Stimulated activated CD4-positive, alpha-beta T cell treated with anti-CD3 and anti-CD28 coated beads, Interleukin-1b, Interleukin-23, amount 100 ng/mL, for 48 hours (primary cell): ENCODE measurements at regions not wholly inside any gene's neighbourhood (a gene's known extent, or its start where the extent isn't known, plus 50 kb on each side); places are given as distances from the start of the nearest gene placed in this dataset.
"Not testable (repeated sequence)": the region's sequence is repeated elsewhere in the genome, so short reads cannot be mapped to it uniquely, and the experiment has no call there.

Source experiments
- DNase-seq: peaks from one replicate; pipeline ENCODE4 v3.0.0-alpha.2; 2020

DNA sequence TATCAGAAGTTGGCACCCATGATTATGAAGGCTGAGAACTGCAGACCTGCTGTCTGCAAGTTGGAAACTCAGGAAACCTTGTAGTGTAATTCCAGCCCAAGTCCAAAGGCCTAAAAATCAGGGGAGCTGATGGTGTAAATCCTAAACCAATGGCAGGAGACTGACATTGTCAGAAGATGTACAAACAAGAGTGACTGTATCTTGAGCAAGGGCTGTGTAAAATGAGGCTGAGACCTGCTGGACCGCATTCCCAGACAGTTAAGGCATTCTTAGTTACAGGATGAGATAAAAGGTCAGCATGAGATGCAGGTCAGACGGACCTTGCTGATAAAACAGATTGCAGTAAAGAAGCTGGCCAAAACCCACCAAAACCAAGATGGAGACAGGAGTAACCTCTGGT lies 147.7 kb downstream of the COG6 start:
- no peak for DNase-seq

DNA sequence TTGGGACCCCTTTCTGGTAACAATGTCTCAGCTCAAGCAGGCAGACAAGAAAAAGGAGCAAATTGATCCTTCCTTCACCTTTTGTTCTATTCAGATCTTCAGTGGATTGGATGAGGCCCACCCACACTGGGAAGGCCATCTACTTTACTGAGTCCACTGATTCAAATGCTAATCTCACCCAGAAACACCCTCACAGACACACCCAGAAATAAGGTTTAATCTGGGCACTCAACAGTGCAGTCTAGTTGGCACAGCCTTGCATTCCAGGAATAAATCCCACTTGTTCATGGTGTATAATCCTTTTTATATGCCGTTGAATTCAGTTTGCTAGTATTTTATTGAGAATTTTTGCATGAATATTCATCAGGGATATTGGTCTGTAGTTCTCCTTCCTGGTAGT lies 148.4 kb downstream of the COG6 start:
- DNase-seq: no peak

- DNase-seq: no peak
These were observed 149.1 kb downstream of the COG6 start for GRCh38 chr13:39804332-39805210.

GRCh38 chr13:39809466-39809865 lies 154.0 kb downstream of the COG6 start:
- no peak for DNase-seq

- DNase-seq: no peak
These were observed 154.8 kb downstream of the COG6 start for GRCh38 chr13:39810091-39810877.

- DNase-seq: no peak
These were observed 155.6 kb downstream of the COG6 start for GRCh38 chr13:39811051-39811450.

- DNase-seq: no peak
These were observed 156.2 kb downstream of the COG6 start for GRCh38 chr13:39811696-39812095.

GRCh38 chr13:39815345-39816111 lies 160.1 kb downstream of the COG6 start:
- DNase-seq: no peak

DNA sequence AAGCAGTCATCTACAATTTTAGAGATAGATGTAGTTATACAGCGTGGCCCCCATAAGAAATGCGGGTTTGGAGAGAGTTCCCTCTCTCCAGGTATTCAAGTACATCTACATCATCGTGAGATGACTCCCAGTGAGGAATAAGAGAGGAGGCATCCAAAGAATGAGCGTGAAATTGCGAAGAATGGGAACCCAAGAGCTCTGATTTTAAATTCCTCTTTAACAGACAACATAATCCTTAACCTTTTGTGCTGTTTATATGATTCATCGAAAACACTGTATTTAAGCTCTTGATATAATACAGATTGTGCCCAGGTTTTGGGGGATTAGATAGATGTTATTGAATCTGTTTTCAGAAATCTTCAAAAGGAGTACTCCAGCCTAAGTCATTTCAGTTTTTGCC lies 161.5 kb downstream of the COG6 start:
- no peak for DNase-seq

DNA sequence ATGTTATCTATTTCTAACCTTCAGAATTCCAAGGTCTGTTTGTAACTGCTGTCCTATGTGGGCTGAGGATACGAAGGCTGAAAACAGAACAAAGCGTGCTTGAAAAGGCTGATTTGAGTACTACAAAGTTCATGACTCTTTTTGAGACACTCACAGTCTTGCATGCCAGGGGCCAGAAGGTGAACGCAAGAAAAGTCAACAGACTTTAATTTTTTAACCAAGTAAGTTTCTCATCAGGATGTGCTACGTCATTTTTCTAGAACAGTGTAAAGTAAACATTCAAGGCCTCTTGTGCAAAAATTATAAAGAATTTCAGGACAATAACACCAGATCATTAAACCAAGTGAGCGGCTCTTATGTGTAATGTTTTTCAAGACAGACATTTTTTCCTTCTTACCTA lies 163.5 kb downstream of the COG6 start:
- DNase-seq: no peak

- DNase-seq: no peak
These were observed 165.1 kb downstream of the COG6 start for GRCh38 chr13:39820606-39821005.

- no peak for DNase-seq
These were observed 166.5 kb downstream of the COG6 start for GRCh38 chr13:39821977-39822376.

GRCh38 chr13:39822437-39822836 lies 167.0 kb downstream of the COG6 start:
- no peak for DNase-seq

- no peak for DNase-seq
These were observed 167.7 kb downstream of the COG6 start for GRCh38 chr13:39823063-39823713.

GRCh38 chr13:39825886-39826285 lies 170.4 kb downstream of the COG6 start:
- no peak for DNase-seq

DNA sequence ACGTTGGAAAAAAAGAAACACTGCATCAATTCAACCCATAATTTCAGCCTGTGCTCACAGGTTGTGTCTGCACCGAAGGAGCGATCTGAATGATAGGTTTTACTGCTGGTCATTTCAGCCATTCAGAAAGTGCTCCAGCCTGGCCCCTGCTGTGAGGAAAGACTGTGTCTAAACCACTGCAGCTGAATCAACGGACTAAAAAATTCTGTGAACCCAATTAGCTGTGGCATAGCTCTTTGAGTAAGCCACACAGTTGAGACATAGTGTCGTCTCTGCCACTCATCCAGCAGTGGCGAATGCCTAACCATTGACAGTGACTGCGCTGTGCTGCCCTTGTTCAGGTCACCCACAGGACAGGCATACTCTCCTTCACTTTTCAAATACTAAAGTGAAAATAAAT lies 179.8 kb downstream of the COG6 start:
- no peak for DNase-seq

- no peak for DNase-seq
These were observed 180.6 kb downstream of the COG6 start for GRCh38 chr13:39836038-39836437.

DNA sequence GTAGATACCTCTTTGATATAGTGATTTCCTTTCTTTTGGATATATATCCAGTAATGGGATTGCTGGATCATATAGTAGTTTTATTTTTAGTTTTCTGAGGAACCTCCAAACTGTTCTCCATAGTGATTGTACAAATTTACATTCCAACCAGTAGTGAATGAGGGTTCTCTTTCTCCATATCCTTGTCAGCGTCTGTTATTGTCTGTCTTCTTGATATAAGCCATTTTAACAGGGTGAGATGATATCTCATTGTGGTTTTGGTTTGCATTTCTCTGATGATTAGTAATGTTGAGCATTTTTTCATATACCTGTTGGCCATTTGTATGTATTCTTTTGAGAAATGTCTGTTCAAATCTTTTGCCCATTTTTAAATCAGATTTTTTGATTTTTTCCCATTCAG lies 182.4 kb downstream of the COG6 start:
- not testable (repeated sequence) for DNase-seq

GRCh38 chr13:39840201-39840600 lies 184.7 kb downstream of the COG6 start:
- no peak for DNase-seq

DNA sequence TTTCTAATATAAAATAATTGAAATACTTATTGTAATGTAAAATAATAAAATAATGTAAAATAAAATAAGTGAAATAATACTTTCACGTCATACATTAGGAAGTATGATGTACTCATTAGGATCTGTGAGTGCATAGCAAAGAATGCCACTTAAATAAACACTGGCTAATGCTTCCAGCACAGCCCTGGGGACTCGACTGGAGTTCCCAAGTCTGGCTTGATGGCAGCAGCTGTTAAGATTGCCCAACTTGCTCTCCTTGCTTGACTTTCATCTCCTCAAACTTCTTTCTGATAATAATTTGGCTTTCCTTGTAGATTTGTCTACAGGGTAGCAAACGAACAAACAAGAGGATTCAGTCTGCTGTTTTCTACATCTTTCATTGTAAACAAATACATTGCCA lies 191.9 kb downstream of the COG6 start:
- no peak for DNase-seq

- DNase-seq: no peak
These were observed 199.8 kb downstream of the COG6 start for GRCh38 chr13:39855236-39855635.

- DNase-seq: no peak
These were observed 201.3 kb downstream of the COG6 start for GRCh38 chr13:39856714-39857113.

- DNase-seq: no peak
These were observed 203.3 kb downstream of the COG6 start for GRCh38 chr13:39858794-39859193.
